ENCODE measurements at regions not wholly inside any gene's neighbourhood (a gene's known extent, or its start where the extent isn't known, plus 50 kb on each side); places are given as distances from the start of the nearest gene placed in this dataset.

DNA sequence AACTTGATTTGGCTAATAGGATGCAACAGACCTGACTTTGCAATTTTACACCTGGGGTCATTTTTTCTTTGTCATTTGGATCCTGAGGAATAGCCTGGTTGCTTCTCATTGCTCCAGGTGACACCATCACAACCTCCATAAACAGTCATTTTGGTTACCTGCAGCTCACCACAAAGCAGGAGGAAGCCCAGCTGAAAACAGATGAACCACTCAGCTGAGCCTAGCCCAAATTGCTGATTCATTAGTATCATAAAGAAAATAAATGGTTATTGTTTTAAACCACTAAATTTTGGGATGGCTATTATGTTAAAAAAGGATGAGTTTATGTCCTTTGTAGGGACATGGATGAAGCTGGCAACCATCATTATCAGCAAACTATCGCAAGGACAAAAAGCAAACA, 841.0 kb upstream of the EEF2KMT start:
- TF ChIP-seq, protein P1, sequence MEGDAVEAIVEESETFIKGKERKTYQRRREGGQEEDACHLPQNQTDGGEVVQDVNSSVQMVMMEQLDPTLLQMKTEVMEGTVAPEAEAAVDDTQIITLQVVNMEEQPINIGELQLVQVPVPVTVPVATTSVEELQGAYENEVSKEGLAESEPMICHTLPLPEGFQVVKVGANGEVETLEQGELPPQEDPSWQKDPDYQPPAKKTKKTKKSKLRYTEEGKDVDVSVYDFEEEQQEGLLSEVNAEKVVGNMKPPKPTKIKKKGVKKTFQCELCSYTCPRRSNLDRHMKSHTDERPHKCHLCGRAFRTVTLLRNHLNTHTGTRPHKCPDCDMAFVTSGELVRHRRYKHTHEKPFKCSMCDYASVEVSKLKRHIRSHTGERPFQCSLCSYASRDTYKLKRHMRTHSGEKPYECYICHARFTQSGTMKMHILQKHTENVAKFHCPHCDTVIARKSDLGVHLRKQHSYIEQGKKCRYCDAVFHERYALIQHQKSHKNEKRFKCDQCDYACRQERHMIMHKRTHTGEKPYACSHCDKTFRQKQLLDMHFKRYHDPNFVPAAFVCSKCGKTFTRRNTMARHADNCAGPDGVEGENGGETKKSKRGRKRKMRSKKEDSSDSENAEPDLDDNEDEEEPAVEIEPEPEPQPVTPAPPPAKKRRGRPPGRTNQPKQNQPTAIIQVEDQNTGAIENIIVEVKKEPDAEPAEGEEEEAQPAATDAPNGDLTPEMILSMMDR (optimal IDR thresholded peaks at IDR 0.05 in 1 of 3, IDR thresholded peaks at IDR 0.05 in 1 of 3, conservative IDR thresholded peaks at IDR 0.05 in 1 of 3; ENCODE audit: extremely low read depth in 1 of 3, insufficient read depth in 2 of 3, low read length in 3 of 3): no peak
- TF ChIP-seq EZH2 (IDR thresholded peaks at IDR 0.05; ENCODE audit: low read length): no peak

Measured in keratinocyte (primary cell).